Osteoblast (primary cell): ENCODE measurements at regions not wholly inside any gene's neighbourhood (a gene's known extent, or its start where the extent isn't known, plus 50 kb on each side); places are given as distances from the start of the nearest gene placed in this dataset.

Experiments
- DNase-seq: peaks from one replicate; pipeline ENCODE4 v3.0.0; 2011; ENCODE audit warnings: low spot score, mixed read lengths; ENCODE audit not compliant: insufficient read length; ENCODE audit errors: missing footprints
- H2AFZ ChIP-seq: 2 replicates; pipeline ENCODE4 v1.6.0; 2011; ENCODE audit warnings: mild to moderate bottlenecking, low read length
- H3K27ac ChIP-seq: 2 replicates; pipeline ENCODE4 v1.5.1; 2011; ENCODE audit warnings: mild to moderate bottlenecking, low read depth, low read length, moderate library complexity
- H3K27me3 ChIP-seq: 2 replicates; pipeline ENCODE4 v1.6.0; 2012; ENCODE audit warnings: mild to moderate bottlenecking, control low read depth, inconsistent platforms, low read length, moderate library complexity; ENCODE audit not compliant: insufficient read depth
- H3K36me3 ChIP-seq: 2 replicates; pipeline ENCODE4 v1.5.1; 2011; ENCODE audit warnings: mild to moderate bottlenecking, low read length, control low read depth, moderate library complexity; ENCODE audit not compliant: insufficient read depth
- H3K4me1 ChIP-seq: 2 replicates; pipeline ENCODE4 v1.5.1; 2011; ENCODE audit warnings: mild to moderate bottlenecking, low read length, control low read depth, moderate library complexity; ENCODE audit not compliant: insufficient read depth
- H3K4me2 ChIP-seq: 2 replicates; pipeline ENCODE4 v1.6.0; 2011; ENCODE audit warnings: mild to moderate bottlenecking, low read length; ENCODE audit not compliant: insufficient read depth
- H3K4me3 ChIP-seq: fragments of 200-600 bp; sonication (generic); 3 replicates; pipeline ENCODE4 v1.5.1; 2012; ENCODE audit warnings: mild to moderate bottlenecking, low read length, inconsistent platforms; ENCODE audit not compliant: insufficient read depth
- H3K79me2 ChIP-seq: 2 replicates; pipeline ENCODE4 v1.6.0; 2012; ENCODE audit warnings: mild to moderate bottlenecking, low read length, control low read depth, inconsistent platforms; ENCODE audit not compliant: insufficient read depth
- H3K9me3 ChIP-seq: 2 replicates; pipeline ENCODE4 v1.5.1; 2011; ENCODE audit warnings: low read depth, low read length, control low read depth
- H4K20me1 ChIP-seq: 2 replicates; pipeline ENCODE4 v1.6.0; 2012; ENCODE audit warnings: mild to moderate bottlenecking, low read length, control low read depth; ENCODE audit not compliant: insufficient read depth
- CTCF ChIP-seq: IDR thresholded peaks from 2 replicates; pipeline ENCODE4 v1.5.1; 2011; ENCODE audit warnings: mild to moderate bottlenecking, low read depth, low read length, moderate library complexity; ENCODE audit errors: extremely low read depth

- no peak for TF ChIP-seq CTCF
Observed at GRCh38 chr9:80644044-80644443, 1045.3 kb downstream of the TLE1 start.

GRCh38 chr9:80635065-80635464 is 1054.3 kb downstream of the TLE1 start:
- Histone ChIP-seq H3K4me2 (no peak overlapping the region), H4K20me1 (no peaks in the 10 kb centered on the region), H3K27me3 (no peaks in the 10 kb centered on the region), H3K79me2 (no peaks in the 10 kb centered on the region), H3K27ac (no peak overlapping the region), H3K9me3 (peaks cover 2% of the 10 kb centered on the region), H3K4me3 (no peak overlapping the region), H2AFZ (no peak overlapping the region), H3K4me1 (no peaks in the 10 kb centered on the region), H3K36me3 (no peaks in the 10 kb centered on the region)
- DNase-seq, result no peak
- TF ChIP-seq CTCF, result no peak

More at GRCh38 chr9:80644044-80644443, 1045.3 kb downstream of the TLE1 start:
- Histone ChIP-seq H4K20me1 (no peaks in the 10 kb centered on the region), H3K36me3 (no peaks in the 10 kb centered on the region), H3K4me3 (no peak overlapping the region), H3K79me2 (no peaks in the 10 kb centered on the region), H3K27me3 (no peaks in the 10 kb centered on the region), H3K4me1 (peaks cover 16% of the 10 kb centered on the region), H3K4me2 (no peak overlapping the region), H3K9me3 (no peaks in the 10 kb centered on the region), H3K27ac (no peak overlapping the region), H2AFZ (no peak overlapping the region)
- no peak for DNase-seq

- H3K79me2 ChIP-seq, result no peaks in the 10 kb centered on the region
Observed at GRCh38 chr9:80632041-80632440, 1057.3 kb downstream of the TLE1 start.

GRCh38 chr9:80622508-80622907 is 1050.7 kb downstream of the TLE4 start:
- no peaks in the 10 kb centered on the region for H3K27me3 ChIP-seq
- H3K4me2 ChIP-seq, result no peak overlapping the region
- H3K79me2 ChIP-seq, result no peaks in the 10 kb centered on the region
- no peak overlapping the region for H3K27ac ChIP-seq
- no peaks in the 10 kb centered on the region for H3K36me3 ChIP-seq
- H2AFZ ChIP-seq, result no peak overlapping the region
- no peaks in the 10 kb centered on the region for H3K9me3 ChIP-seq
- H3K4me3 ChIP-seq, result no peak overlapping the region
- H3K4me1 ChIP-seq, result no peaks in the 10 kb centered on the region
- no peak for DNase-seq
- TF ChIP-seq CTCF, result no peak
- H4K20me1 ChIP-seq, result no peaks in the 10 kb centered on the region

More at GRCh38 chr9:80632041-80632440, 1057.3 kb downstream of the TLE1 start:
- Histone ChIP-seq H3K36me3 (no peaks in the 10 kb centered on the region), H3K27ac (no peak overlapping the region), H4K20me1 (no peaks in the 10 kb centered on the region), H3K4me3 (no peak overlapping the region), H3K27me3 (no peaks in the 10 kb centered on the region), H2AFZ (no peak overlapping the region), H3K9me3 (peaks cover 2% of the 10 kb centered on the region), H3K4me1 (no peaks in the 10 kb centered on the region), H3K4me2 (no peak overlapping the region)
- no peak for DNase-seq
- no peak for TF ChIP-seq CTCF
